ENCODE measurements at regions not wholly inside any gene's neighbourhood (a gene's known extent, or its start where the extent isn't known, plus 50 kb on each side); places are given as distances from the start of the nearest gene placed in this dataset.
A peak's percentile ranks its signal among the peaks of the same experiment; 100 is the strongest.
"Not testable (repeated sequence)": the region's sequence is repeated elsewhere in the genome, so short reads cannot be mapped to it uniquely, and the experiment has no call there.

DNA sequence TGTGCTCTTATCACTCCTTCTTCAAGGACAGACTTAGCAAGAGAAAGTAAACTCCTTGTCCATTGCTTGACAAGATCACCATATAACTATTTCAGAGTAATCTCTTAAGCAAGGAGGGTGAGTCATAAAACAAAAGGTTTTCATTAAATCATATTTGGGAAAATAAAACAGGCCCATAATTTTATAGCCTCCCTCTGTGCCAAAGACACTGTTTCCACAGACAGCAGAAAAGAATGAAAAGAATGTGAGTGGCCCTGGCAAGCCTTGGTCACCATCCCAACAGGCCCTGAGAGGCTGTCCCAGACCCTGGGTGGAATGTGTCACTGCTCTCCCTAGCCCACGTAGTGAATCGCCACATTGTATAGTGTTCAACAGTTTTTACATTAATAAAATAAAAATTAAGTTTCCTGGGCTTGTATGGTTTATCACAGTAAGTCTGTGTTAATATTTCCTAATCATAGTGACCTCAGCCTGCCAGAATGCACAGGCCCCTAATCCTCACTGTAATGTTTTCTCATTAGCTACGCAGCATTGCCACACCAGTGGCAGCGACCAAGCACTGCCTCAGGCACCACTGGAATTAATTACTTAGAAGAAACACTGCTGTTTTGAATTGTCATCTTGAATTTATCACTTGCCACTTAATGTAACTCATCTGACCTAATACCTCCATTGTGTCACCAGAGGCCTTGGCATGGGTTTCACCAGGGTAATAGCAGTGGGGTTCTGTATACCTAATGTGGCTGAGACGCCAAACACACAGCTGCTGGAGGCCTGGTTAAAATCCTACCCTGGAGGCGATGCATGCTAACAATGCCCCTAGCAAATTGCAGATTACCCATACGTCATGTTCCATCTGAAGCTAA is 401.9 kb downstream of the LNPK start:
- peak; percentile 30 for DNase-seq

DNA sequence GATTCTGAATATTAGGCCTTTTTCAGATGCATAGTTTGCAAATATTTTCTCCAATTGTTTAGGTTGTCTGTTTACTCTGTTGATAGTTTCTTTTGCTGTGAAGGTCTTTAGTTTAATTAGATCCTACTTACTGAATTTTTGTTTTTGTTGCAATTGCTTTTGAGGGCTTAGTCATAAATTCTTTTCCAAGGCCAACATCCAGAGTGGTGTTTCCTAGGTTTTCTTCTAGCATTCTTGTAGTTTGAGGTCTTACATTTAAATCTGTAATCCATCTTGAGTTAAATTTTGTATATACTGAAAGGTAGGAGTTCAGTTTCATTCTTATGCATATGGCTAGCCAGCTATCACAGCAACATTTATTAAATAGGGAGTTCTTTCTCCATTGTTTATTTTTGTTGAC is 404.8 kb downstream of the LNPK start:
- DNase-seq = no peak

DNA sequence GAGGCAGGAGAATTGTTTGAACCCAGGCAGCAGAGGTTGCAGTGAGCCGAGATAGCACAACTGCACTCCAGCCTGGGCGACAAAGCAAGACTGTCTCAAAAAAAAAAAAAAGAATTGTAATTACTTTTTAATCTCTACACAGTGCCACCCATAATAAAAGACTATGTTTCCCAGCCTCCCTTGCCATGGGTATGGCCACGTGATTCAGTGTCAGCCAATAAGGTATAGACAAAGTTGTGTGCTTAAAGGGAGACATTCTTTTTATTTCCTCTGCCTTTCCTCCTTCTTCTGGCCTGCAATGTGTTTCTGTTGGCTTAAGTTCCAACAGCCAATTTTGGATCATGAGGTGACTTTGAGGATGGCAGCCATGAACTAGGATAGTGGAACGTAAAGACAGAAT is 406.9 kb downstream of the LNPK start:
- no peak for DNase-seq

DNA sequence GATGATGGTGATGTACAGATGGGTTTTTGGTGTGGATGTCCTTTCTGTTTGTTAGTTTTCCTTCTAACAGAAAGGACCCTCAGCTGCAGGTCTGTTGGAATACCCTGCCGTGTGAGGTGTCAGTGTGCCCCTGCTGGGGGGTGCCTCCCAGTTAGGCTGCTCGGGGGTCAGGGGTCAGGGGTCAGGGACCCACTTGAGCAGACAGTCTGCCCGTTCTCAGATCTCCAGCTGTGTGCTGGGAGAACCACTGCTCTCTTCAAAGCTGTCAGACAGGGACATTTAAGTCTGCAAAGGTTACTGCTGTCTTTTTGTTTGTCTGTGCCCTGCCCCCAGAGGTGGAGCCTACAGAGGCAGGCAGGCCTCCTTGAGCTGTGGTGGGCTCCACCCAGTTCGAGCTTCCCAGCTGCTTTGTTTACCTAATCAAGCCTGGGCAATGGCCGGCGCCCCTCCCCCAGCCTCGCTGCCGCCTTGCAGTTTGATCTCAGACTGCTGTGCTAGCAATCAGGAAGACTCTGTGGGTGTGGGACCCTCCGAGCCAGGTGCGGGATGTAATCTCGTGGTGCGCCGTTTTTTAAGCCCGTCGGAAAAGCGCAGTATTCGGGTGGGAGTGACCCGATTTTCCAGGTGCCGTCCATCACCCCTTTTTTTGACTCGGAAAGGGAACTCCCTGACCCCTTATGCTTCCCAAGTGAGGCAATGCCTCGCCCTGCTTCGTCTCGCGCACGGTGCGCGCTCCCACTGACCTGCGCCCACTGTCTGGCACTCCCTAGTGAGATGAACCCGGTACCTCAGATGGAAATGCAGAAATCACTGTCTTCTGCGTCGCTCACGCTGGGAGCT is 408.2 kb downstream of the LNPK start:
- not testable (repeated sequence) for DNase-seq

DNA sequence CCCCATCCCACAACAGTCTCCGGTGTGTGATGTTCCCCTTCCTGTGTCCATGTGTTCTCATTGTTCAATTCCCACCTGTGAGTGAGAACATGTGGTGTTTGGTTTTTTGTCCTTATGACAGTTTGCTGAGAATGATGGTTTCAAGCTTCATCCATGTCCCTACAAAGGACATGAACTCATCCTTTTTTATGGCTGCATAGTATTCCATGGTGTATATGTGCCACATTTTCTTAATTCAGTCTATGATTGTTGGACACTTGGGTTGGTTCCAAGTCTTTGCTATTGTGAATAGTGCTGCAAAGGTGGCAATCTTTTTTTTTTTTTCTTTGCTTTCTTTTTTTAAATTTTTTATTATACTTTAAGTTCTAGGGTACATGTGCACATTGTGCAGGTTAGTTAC is 406.7 kb upstream of the ATP5MC3 start:
- DNase-seq = not testable (repeated sequence)

DNA sequence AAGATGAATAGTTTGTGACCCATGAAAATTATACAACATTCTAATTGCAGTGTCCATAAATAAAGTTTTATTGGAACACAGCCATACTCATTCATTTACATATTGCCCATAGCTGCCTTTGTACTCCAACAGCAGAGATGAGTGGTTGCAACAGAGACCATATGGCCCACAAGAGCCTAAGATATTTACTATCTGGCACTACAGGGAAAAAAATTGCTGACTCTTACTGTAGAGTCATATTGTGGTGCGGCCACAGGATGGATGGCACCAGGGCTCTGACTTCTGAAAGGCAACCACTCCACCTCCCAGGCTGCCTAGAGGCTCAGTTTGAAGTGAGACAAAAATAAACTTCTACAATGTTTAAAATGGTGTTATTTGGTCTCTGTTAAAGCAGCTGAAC is 404.0 kb upstream of the ATP5MC3 start:
- no peak for DNase-seq

DNA sequence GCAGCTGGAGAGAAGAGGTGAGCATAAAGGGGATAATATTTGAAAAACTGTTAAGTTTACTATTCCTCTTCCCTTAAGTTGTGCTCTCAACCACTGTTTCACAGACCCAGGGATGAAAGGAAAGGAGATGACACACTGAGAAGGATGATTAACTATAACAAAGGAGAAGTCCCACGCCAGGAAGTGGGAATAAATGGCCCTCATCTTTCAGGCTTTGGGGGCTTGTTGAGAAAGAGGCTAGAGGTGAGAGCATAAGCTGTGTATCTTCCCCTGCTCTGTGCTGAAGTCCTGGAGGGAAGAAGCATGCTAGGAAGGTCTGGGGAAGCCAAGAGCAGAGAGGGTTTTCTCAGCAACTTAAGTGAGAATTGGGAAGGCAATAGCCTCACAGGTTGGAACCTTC is 399.1 kb upstream of the ATP5MC3 start:
- no peak for DNase-seq

DNA sequence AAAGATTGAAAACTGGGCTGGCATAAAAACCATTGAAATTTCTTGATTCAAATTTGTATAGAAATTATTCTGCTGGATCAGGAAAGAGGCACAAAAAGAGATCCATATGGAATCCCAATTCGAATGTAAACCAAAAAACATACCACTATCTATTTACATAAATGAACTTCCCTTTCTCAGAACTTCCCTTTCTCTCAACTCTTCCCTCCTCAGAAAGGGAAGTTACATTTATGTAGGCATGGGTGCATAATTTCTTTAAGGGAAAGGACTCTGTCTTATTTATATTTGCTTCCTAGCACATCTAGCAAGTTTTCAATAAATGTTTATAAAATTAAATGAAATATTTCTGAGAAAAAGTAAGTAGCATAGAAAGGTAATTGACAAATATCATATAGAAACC is 398.1 kb upstream of the ATP5MC3 start:
- no peak for DNase-seq

DNA sequence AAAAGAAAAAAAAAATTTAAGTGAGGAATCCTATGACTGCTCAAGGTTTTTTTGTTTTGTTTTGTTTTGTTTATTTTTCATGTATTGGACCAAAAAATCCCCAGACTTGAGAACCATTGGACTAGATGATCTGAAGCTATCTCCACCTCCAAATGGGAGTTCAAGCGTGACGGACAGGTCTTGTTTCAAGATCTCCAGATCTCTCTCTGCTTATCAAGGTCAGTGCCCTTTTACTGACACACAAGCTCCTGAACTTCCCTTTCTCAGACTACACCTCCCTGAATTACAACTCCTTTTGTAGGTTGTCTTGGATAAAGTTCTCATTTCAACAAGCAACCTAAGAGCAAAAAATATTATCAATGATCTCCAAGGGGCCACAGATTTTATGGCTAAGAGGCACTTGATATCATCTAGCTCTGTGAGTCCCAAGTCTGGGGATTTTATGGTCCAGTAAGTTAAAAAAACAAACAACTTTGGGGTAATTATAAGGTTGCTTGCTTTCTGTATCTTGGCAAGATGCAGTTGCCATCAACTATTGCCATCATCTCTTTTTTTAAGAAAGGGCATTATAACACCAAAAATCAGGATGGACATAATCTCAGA is 396.0 kb upstream of the ATP5MC3 start:
- no peak for DNase-seq

DNA sequence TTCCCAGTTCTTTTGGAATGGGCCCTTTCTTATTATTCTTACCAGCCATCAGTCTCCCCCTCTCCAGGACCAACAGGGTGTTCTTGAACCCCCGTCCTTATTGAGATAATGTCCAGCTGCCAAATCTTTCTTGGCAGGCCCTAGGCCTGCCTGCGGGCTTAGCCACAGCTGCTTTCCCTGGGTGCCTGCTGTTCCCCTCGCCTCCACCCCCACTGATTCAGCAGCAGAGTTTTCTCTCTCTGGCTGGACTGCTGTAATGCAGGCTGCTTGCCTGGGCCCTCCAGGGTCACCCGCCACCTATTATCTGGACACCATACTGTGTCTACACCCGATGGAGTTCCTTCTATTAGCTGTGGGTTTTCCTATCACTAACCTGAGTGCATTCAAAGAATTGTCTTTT is 395.4 kb upstream of the ATP5MC3 start:
- DNase-seq = no peak

DNA sequence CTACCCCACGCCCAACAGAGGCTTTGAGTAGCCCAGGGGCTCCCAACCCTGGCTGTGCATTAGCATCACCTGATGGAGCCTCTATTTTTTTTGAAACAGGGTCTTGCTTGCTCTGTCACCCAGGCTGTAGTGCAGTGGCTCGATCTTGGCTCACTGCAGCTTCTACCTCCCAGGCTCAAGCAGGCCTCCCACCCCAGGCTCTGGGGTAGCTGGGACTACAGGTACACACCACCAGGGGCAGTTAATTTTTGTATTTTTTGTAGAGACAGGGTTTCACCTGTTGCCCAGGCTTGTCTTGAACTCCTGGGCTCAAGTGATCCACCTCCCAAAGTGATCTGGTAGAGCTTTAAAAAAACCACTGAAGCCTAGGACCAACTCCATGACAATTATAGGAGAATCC is 394.8 kb upstream of the ATP5MC3 start:
- no peak for DNase-seq

DNA sequence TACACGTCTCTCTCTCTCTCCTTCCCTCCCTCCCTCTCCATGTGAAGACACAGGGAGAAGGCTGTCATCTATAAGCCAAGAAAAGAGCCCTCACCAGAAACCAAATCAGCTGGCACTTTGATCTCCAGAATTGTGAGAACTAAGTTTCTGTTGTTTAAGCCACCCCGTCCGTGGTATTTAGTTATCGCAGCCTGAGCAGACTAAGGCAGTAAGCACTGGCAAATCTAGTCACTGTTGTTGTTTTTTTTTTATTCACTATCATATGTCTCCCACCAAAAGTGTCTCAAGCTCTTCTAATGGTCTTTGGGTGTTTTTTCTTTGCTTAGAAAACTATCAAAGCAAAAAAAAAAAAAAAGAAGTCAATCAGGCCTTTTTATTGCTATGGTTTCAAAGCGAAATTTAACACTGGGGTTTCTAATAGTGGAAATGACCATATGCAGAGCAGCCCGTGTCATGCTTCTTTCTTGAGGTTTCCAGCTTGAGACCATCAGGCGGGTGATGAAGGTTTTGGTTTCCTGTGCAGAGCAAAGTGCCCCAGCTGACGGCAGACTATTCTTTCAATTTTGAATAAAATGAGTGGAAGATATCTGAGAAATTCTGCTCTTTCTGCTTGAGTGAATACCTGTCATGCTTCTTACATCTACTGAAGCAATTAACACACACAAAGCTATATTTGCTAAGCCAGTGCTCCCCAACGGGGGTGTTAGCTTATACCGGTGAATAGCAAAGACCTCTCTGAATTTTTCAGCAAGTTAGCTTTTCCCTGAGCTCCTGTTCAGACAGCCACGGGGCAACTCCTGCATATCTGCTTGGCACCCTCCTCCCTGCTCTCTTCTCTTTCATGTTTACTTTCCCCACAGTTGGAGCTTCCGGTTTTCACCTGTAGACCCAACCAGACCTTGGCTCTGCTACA is 394.1 kb upstream of the ATP5MC3 start:
- no peak for DNase-seq

DNA sequence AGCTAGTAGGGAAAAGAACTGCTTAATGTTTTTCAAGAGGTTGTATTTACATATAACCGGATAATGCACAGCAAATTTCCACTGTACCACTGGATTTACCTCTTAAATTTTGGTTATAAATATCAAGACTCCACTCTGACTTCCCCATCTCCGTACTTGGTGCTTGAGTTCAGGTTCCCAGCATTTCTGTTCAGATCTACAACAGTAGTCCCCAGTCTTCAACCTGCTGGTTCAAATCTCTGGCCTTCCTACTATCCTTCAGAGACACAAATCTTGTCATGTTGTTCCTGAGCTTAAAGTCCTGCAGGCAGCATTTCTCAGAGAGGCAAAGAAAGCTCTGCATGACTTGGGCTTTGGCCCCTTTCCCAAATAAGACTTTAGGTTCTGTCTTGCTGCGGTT is 392.6 kb upstream of the ATP5MC3 start:
- no peak for DNase-seq

DNA sequence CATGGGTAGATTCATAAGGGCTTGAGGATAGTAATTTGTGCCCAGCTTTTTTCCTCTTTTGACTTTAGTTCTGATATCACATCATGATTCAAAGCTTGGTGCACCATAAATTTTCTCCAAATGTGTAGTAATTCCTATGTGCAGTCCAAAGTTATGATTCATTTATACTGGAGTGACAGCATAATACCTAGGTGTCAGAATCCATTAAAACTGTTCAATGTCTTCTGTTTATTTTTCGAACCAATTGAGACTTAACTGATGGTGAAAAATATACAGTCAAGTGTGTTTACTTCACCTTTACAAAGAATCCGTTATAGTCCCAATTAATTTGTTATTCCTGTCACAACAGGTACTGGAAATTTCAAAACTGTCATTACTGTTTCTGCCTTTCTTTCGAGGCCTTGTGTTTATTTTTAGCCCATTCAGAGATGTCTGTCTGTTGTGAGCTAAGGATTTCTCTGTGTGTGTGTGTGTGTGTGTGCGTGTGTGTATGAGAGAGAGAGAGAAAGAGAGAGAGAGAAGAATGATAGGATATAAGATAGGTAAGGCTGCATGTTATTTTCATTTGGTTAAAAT is 389.7 kb upstream of the ATP5MC3 start:
- DNase-seq = no peak

DNA sequence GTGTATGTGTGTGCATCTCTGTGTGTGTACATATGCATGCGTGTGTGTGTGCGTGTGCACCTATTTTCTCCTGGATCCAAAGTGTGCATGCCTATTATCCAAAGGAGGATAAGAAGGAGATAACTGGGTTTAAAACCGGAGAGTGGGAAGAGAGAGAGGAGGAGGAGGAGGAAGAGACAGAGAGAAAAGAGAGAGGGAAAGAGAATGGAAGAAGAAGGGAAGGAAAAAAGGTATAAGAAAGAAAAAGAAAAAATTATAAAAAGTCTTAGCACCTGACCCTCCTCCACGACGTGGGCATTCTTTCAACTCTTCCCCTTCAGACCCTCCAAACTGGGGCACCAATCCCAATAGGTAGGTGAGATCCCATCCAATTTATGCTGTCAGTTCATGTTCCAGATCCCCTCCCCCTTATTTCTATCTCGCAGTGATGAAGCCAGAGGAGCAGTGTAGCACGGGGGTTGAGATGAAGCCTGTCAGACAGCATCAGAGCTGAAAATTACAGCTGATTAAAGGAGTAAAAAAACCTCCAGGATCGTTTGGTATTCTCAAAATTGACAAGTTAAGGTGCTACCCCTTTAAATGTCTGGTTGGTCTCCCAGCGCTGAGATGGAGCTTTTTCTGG is 386.7 kb upstream of the ATP5MC3 start:
- no peak for DNase-seq

DNA sequence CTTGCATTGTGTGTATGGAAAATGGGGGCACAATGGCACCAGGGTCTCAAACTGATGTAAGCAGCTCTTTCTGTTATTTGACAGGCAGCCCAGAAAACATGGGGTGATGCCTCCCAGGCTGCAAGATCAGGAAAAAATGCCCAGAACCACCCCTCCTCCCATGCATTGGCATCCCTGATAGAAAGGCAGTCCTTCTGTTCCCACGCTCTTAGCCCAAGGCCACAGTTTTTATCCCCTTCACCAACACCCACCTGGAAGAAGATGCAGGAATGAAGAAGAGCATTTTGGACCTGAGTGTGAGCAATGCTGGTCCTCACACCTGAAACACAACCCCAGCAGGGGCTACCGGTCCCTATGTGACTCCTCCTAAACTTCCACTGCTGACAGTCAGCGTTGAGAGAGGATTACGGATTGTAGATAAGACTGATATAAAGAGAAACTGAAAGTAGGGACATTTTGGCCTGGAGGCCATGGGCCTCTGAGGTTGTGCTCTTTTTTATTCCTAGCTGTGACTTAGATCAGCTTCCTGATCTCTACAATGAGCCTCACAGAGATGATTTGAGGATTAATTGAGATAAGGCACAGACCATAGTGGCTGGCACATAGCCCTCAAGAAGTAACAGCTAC is 386.0 kb upstream of the ATP5MC3 start:
- no peak for DNase-seq

DNA sequence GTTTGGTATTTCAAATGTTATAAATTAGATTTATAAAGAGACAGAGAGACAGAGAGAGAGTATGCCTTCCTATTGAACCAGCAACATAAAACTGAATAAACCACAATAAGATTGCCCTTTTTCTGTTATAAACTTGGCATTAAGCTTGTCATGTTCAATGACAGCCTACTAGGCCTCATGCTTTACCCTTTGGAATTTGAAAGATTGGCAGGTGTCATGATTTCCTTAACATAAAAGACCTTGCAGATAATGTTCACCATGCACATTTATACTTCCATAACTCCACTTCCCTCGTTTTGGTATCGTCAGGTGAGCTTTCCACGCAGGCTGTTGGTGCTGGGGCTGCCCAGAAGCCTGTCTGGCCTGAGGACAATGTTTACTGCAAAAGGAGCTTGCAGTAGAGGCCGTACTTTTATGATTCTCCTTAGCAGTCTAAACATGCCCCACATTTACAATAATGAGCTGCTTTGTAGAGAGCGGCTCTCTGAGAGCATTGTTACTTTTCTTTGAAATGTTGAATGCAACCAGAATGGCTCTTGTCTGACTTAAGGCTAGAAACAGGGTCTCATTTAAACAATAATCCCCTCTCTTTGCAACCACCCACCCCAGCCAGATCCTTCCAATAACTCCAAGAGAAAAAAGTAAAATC is 379.1 kb upstream of the ATP5MC3 start:
- DNase-seq = no peak

DNA sequence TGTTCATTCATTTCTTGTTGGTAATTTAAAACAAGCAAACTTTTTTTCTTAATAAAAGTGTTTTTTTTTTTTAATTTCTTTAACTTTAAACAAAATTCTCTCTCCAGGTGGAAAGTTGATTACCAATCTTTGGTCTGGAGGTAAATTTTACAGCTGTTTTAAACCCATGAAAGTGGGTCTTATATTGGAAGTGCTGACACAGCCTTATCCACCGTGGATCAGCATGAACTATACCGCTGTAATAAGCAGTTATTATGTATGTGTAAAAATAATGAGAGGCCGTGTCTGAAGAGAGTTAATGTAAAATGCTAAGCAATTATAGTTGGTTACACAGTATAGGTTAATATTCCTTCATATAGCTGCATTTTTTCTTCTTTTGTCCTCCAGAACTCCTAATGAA is 378.1 kb upstream of the ATP5MC3 start:
- DNase-seq = no peak

DNA sequence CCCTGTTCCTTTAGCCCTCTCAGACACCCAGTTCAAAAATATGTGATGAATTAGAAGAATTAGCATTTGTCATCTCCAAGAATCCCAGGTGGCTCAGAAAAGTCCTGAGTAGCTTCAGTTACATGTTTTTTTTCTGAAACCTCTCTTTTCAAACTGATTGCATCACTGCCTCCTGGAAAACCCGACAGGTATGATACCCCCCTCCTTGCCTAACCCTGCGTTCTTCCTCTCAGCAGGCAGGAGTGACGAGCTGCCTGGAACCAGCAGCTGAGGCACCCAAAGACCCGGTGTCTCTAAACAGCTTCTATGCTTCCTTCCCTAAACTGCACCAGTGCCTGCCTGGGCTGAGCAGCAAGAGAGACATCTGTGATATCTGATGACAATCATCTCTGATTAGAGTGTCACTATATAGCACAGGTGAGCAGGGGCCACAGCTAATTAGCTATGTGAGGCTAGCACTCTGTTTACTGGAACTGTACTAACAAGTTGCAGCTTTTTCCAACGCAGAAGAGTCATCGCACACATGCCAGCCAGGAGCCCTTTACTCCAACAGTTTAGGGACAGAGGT is 376.4 kb upstream of the ATP5MC3 start:
- no peak for DNase-seq

DNA sequence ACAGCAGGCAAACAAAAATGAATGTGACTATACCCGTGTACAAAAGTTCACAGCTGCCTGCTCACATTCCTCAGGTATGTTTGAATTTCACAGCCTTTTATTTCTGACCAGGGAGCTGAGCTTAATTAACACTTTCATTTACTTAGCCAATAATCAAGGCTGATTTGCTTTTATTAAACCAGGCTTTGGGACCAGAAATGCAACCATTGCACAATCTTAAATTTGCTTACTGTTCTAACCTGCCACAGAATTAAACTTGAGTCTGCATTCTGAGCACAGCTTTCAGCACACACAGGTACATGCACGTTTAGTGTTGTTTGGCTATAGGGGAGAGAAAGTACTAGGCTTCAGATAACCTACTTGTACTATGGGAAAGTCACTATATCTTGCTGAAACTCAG is 372.4 kb upstream of the ATP5MC3 start:
- no peak for DNase-seq

DNA sequence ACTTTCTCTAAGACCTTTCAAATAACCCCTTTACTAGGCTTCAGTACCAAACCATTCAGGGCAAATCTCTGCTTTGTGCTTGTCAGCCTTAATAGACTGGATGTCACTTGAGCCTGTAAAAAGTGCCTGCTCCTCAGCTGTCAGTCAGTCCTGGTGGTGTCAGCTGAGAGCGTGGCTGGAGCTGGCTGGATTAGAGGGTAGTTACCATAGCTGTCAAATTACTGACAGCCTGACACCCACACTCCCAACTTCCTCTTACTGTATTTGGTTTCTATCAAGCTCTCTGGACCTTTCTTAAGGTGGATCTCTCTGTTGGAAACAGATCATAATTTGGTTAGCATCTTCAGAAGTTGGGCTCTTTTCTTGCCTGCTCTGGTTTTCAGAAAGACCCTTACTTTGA is 371.4 kb upstream of the ATP5MC3 start:
- DNase-seq = no peak

All from NCI-H2081 treated with DMSO at 0.1 percent for 48 hours (cell line).